Endodermal cell (in vitro differentiated cells): ENCODE measurements at regions not wholly inside any gene's neighbourhood (a gene's known extent, or its start where the extent isn't known, plus 50 kb on each side); places are given as distances from the start of the nearest gene placed in this dataset.

Experiments
- DNase-seq: peaks from one replicate; pipeline ENCODE4 v3.0.0-alpha.2; 2017
- H3K27ac ChIP-seq: 2 replicates; pipeline ENCODE4 v1.5.1; 2013; ENCODE audit warnings: mild to moderate bottlenecking, low read depth, low read length, moderate library complexity
- H3K27me3 ChIP-seq: 2 replicates; pipeline ENCODE4 v1.6.1; 2013; ENCODE audit warnings: mild to moderate bottlenecking, low read length, moderate library complexity; ENCODE audit not compliant: insufficient read depth, control insufficient read depth, poor library complexity, severe bottlenecking
- H3K36me3 ChIP-seq: 2 replicates; pipeline ENCODE4 v1.7.0; 2013; ENCODE audit warnings: mild to moderate bottlenecking, low read length, moderate library complexity; ENCODE audit not compliant: control insufficient read depth, insufficient read depth
- H3K4me1 ChIP-seq: one replicate; pipeline ENCODE4 v1.7.0; 2013; ENCODE audit warnings: low read length; ENCODE audit not compliant: control insufficient read depth, insufficient read depth
- H3K4me3 ChIP-seq: 2 replicates; pipeline ENCODE4 v1.5.1; 2013; ENCODE audit warnings: mild to moderate bottlenecking, low read length, moderate library complexity
- H3K9ac ChIP-seq: 2 replicates; pipeline ENCODE4 v1.6.1; 2013; ENCODE audit warnings: mild to moderate bottlenecking, low read length, moderate library complexity; ENCODE audit not compliant: poor library complexity, severe bottlenecking; ENCODE audit errors: extremely low read depth
- H3K9me3 ChIP-seq: 2 replicates; pipeline ENCODE4 v1.6.1; 2013; ENCODE audit warnings: mild to moderate bottlenecking, low read length, moderate library complexity; ENCODE audit not compliant: control insufficient read depth
- H3K27ac Mint-ChIP-seq: 2 replicates; pipeline ENCODE4 v1.8.0; 2020; ENCODE audit warnings: mixed read lengths
- H3K27me3 Mint-ChIP-seq: 2 replicates; pipeline ENCODE4 v1.8.0; 2021; ENCODE audit warnings: mild to moderate bottlenecking, mixed read lengths; ENCODE audit not compliant: insufficient read depth
- H3K36me3 Mint-ChIP-seq: 2 replicates; pipeline ENCODE4 v1.8.0; 2020; ENCODE audit warnings: low read depth, mixed read lengths
- H3K4me1 Mint-ChIP-seq: 2 replicates; pipeline ENCODE4 v1.8.0; 2020; ENCODE audit warnings: mixed read lengths
- H3K4me3 Mint-ChIP-seq: 2 replicates; pipeline ENCODE4 v1.8.0; 2020; ENCODE audit warnings: mild to moderate bottlenecking, moderate library complexity, mixed read lengths
- H3K9me3 Mint-ChIP-seq: 2 replicates; pipeline ENCODE4 v1.8.0; 2020; ENCODE audit warnings: mild to moderate bottlenecking, mixed read lengths
- WGBS, 2 experiments: methylation state at CpG; one replicate each; pipeline versions ENCODE4 v1.1.5 to v1.1.7; 2013; ENCODE audit warnings: missing lambda C conversion rate in 2 of 2, mixed read lengths in 1 of 2; ENCODE audit not compliant: insufficient coverage in 1 of 2, insufficient read length in 1 of 2; 5-methylcytosine and 5-hydroxymethylcytosine counted together
- TF ChIP-seq, protein P1 (sequence below): fragments of 200-600 bp; sonication (generic); conservative IDR thresholded peaks from 2 replicates; pipeline ENCODE4 v1.5.0; 2021; ENCODE audit warnings: antibody characterized with exemption, mild to moderate bottlenecking

DNA sequence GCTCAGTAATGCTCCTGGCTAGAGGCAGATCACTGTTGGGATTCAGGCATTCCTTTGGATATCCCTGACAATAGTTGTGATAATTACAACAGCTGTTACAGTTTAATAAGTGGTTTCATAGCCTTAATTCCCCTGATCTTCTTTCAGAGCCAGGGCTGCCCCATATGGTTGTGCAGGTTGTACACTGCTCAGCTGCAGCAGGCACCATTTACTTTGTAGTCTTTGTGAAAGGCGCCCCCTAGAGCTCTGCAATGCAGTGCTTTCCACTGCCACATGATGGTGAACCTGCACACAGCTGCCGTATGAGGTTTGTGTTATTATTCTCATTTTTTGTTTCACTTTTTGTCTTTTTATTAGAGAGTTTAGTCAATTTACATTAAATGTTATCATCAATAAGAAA, 239.1 kb downstream of the KCNS3 start:
- H3K4me3 Mint-ChIP-seq = no peak overlapping the region
- no peaks in the 10 kb centered on the region for H3K36me3 ChIP-seq
- no peaks in the 10 kb centered on the region for H3K9me3 ChIP-seq
- 51% methylated on average over 2 of the region's 2 CpGs; no CpG with 5 or more reads in 1 of the 2 experiments for WGBS, 2 experiments
- TF ChIP-seq, protein P1, sequence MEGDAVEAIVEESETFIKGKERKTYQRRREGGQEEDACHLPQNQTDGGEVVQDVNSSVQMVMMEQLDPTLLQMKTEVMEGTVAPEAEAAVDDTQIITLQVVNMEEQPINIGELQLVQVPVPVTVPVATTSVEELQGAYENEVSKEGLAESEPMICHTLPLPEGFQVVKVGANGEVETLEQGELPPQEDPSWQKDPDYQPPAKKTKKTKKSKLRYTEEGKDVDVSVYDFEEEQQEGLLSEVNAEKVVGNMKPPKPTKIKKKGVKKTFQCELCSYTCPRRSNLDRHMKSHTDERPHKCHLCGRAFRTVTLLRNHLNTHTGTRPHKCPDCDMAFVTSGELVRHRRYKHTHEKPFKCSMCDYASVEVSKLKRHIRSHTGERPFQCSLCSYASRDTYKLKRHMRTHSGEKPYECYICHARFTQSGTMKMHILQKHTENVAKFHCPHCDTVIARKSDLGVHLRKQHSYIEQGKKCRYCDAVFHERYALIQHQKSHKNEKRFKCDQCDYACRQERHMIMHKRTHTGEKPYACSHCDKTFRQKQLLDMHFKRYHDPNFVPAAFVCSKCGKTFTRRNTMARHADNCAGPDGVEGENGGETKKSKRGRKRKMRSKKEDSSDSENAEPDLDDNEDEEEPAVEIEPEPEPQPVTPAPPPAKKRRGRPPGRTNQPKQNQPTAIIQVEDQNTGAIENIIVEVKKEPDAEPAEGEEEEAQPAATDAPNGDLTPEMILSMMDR = peak; percentile 82
- H3K27ac Mint-ChIP-seq = no peak overlapping the region
- no peak overlapping the region for H3K4me3 ChIP-seq
- peaks cover 4% of the 10 kb centered on the region for H3K4me1 Mint-ChIP-seq
- H3K27me3 ChIP-seq = no peaks in the 10 kb centered on the region
- no peak overlapping the region for H3K27ac ChIP-seq
- H3K36me3 Mint-ChIP-seq = no peaks in the 10 kb centered on the region
- DNase-seq = peak; percentile 78
- H3K9ac ChIP-seq = no peak overlapping the region
- no peaks in the 10 kb centered on the region for H3K27me3 Mint-ChIP-seq
- no peaks in the 10 kb centered on the region for H3K4me1 ChIP-seq
- H3K9me3 Mint-ChIP-seq = peaks cover 6% of the 10 kb centered on the region

DNA sequence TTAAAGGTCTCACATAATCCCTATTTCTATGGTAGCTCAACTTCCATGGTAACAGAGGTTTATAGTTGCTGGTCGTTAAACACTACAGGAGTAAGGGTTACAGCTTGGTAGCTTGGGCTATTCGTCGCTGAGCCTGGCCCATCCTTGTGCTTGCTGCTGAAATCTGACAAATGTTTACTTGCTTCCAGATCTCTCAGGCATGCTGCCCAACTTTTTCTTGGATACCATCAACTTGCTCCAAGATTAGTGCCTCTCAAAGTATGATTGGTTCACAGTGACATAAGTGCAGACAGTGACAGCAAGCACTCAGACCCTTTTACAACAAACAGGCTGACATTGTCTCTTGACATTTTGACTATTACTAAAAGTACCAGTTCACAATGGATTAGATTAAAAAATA, 231.8 kb downstream of the KCNS3 start:
- TF ChIP-seq, protein P1 = no peak
- H3K4me1 ChIP-seq = no peaks in the 10 kb centered on the region
- H3K27me3 Mint-ChIP-seq = peaks cover 2% of the 10 kb centered on the region
- H3K9me3 ChIP-seq = no peaks in the 10 kb centered on the region
- no peaks in the 10 kb centered on the region for H3K4me1 Mint-ChIP-seq
- no peak overlapping the region for H3K9ac ChIP-seq
- H3K36me3 ChIP-seq = no peaks in the 10 kb centered on the region
- no peak overlapping the region for H3K4me3 ChIP-seq
- DNase-seq = no peak
- H3K4me3 Mint-ChIP-seq = no peak overlapping the region
- H3K36me3 Mint-ChIP-seq = no peaks in the 10 kb centered on the region
- H3K27me3 ChIP-seq = no peaks in the 10 kb centered on the region
- H3K27ac Mint-ChIP-seq = no peak overlapping the region
- no peak overlapping the region for H3K27ac ChIP-seq
- no peaks in the 10 kb centered on the region for H3K9me3 Mint-ChIP-seq
- 91 to 100% methylated on average over 2 to 3 of the region's 3 CpGs for WGBS, 2 experiments

DNA sequence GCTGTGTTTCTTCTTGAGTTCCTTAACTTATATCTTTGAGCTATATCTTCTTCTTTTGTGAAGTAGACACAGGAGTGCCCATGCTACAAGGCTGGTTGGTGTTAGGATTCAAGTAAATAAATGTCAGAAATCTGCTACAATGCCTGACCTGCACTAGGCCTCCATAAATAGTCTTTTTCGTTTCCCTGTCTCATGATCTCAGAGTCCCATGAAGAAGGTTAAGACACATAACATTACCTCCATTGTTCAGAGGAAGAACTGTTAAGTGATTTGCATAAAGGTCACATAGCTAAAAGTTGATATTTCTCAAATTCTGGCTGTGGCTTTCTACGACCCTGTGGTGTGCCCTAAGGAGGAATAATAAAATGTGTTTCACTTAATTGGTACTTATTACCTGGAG, 228.4 kb downstream of the KCNS3 start:
- no peak for DNase-seq

More for the DNA sequence above, 228.4 kb downstream of the KCNS3 start:
- H3K27ac ChIP-seq = no peak overlapping the region
- H3K9me3 ChIP-seq = no peaks in the 10 kb centered on the region
- 83 to 94% methylated on average over 1 to 2 of the region's 2 CpGs for WGBS, 2 experiments
- H3K36me3 Mint-ChIP-seq = no peaks in the 10 kb centered on the region
- peaks cover 7% of the 10 kb centered on the region for H3K4me1 Mint-ChIP-seq
- TF ChIP-seq, protein P1 = no peak
- H3K27ac Mint-ChIP-seq = no peak overlapping the region
- no peak overlapping the region for H3K4me3 Mint-ChIP-seq
- H3K27me3 ChIP-seq = no peaks in the 10 kb centered on the region
- H3K27me3 Mint-ChIP-seq = peaks cover 6% of the 10 kb centered on the region
- H3K4me3 ChIP-seq = no peak overlapping the region
- H3K4me1 ChIP-seq = no peaks in the 10 kb centered on the region
- H3K9me3 Mint-ChIP-seq = no peaks in the 10 kb centered on the region
- H3K36me3 ChIP-seq = no peaks in the 10 kb centered on the region
- no peak overlapping the region for H3K9ac ChIP-seq
